Activated CD4-positive, alpha-beta T cell treated with anti-CD3 and anti-CD28 coated beads for 36 hours (primary cell): ENCODE measurements at regions not wholly inside any gene's neighbourhood (a gene's known extent, or its start where the extent isn't known, plus 50 kb on each side); places are given as distances from the start of the nearest gene placed in this dataset.
"Not testable (repeated sequence)": the region's sequence is repeated elsewhere in the genome, so short reads cannot be mapped to it uniquely, and the experiment has no call there.

Source experiments
- ATAC-seq: fragments of 200-7000 bp; cut with Tn5 transposase; one replicate; pipeline ENCODE4 v1.10.0; 2021; ENCODE audit warnings: mild to moderate bottlenecking, moderate library complexity
- CTCF ChIA-PET: fragments of 350-600 bp; sonication (Branson Sonifier 250); formaldehyde crosslinking; loops from one replicate; lab custom pipeline; 2021; ENCODE audit warnings: antibody characterized with exemption; lab: Charles Lee
- POLR2A ChIA-PET: fragments of 350-600 bp; sonication (Branson Sonifier 250); formaldehyde crosslinking; loops from one replicate; lab custom pipeline; 2021; ENCODE audit warnings: antibody characterized with exemption, inconsistent platforms; lab: Charles Lee
- DNase-seq: peaks from one replicate; pipeline ENCODE4 v3.0.0-alpha.2; 2020
- H3K27ac Mint-ChIP-seq: one replicate; pipeline ENCODE4 v1.8.0; 2021; ENCODE audit warnings: mixed read lengths
- H3K27me3 Mint-ChIP-seq: one replicate; pipeline ENCODE4 v1.8.0; 2021; ENCODE audit warnings: mixed read lengths
- H3K36me3 Mint-ChIP-seq: one replicate; pipeline ENCODE4 v1.8.0; 2021; ENCODE audit warnings: low read depth, mixed read lengths
- H3K4me1 Mint-ChIP-seq: one replicate; pipeline ENCODE4 v1.8.0; 2021; ENCODE audit warnings: mixed read lengths
- H3K4me3 Mint-ChIP-seq: one replicate; pipeline ENCODE4 v1.8.0; 2021; ENCODE audit warnings: mild to moderate bottlenecking, moderate library complexity, mixed read lengths
- H3K9me3 Mint-ChIP-seq: one replicate; pipeline ENCODE4 v1.8.0; 2021; ENCODE audit warnings: low read depth, mixed read lengths
- intact Hi-C, 2 experiments: fragments of 100-400 bp; cut with DNase I in 1 of 2; cut with micrococcal nuclease in 1 of 2; formaldehyde crosslinking; loops; one replicate each; pipeline versions ENCODE4 v1.14.2 to v1.15.1; 2022 to 2024; cut with DNase I, micrococcal nuclease

DNA sequence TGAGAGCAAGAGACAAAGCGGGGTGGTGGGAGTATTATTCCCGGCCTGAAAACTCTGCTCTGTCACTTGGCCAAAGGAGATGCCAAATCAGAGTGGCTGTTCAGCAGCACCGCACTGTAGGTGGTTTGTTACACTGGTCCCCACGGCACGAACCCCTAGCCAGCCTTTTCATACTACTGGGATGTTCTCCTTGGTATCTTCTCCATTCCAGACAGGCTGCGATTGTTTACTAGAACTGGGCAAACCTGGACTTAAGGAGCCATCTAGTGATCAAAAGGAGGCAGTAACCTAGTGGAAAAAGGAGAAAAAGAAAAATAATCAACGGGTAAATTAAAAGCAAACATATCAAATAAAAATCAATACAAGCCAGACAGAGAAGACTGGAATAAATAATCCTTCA is 58.9 kb upstream of the TMTC2 start:
- no peak overlapping the region for H3K4me3 Mint-ChIP-seq
- no peak for DNase-seq
- ChIA-PET CTCF (interaction anchor here (0.9 kb wide), 1 partner anchor 1878 kb away, joined by 4 read pairs; no protein-coding TSS in a partner anchor), POLR2A (no interaction called here)
- H3K36me3 Mint-ChIP-seq = no peaks in the 10 kb centered on the region
- no peaks in the 10 kb centered on the region for H3K9me3 Mint-ChIP-seq
- H3K4me1 Mint-ChIP-seq = no peaks in the 10 kb centered on the region
- intact Hi-C loops = no loop called here
- ATAC-seq = no peak
- H3K27ac Mint-ChIP-seq = no peak overlapping the region
- H3K27me3 Mint-ChIP-seq = no peaks in the 10 kb centered on the region

DNA sequence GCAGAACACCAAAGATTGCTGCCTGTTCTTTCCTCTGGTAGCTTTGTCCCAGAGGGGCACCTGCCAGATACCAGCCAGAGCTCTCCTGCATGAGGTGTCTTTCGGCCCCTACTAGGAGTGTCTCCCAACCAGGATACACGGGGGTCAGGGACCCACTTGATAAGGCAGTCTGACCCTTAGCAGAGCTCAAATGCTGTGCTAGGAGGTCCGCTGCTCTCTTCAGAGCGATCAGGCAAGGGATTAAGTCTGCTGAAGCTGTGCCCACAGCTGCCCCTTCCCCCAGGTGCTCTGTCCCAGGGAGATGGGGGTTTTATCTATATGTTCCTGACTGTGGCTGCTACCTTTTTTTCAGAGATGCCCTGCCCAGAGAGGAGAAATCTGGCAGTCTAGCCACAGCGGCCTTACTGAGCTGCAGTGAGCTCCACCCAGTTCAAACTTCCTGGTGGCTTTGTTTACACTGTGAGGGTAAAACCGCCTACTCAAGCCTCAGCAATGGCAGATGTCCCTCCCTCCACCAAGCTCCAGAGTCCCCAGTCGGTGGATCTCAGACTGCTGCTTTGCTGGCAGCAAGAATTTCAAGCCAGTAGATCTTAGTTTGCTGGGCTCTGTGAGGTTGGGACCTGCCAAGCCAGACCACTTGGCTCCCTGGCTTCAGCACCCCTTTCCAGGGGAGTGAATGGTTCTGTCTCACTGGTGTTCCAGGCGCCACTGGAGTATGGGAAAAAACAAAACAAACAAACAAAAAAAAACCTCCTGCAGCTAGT is 52.0 kb upstream of the TMTC2 start:
- ATAC-seq, intact Hi-C loops, POLR2A ChIA-PET, H3K36me3 Mint-ChIP-seq, H3K4me3 Mint-ChIP-seq, DNase-seq, H3K4me1 Mint-ChIP-seq, H3K27me3 Mint-ChIP-seq, CTCF ChIA-PET, H3K27ac Mint-ChIP-seq, H3K9me3 Mint-ChIP-seq: not testable (repeated sequence)

DNA sequence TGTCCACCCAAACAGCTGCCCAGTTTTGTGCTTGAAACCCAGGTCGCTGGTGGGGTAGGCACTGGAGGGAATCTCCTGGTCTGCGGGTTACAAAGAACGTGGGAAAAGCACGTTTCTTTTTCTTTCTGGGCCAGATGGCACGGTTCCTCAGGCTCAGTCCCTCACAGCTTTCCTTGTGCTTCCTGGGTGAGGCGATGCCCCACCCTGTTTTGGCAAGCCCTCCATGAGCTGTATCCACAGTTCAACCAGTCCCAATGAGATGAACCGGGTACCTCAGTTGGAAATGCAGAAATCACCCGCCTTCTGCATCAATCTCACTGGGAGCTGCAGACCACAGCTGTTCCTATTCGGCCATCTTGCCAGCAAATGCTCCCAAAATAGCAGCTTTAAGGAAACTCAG is 51.4 kb upstream of the TMTC2 start:
- Mint-ChIP-seq H3K9me3 (no peaks in the 10 kb centered on the region), H3K4me3 (no peak overlapping the region), H3K4me1 (no peaks in the 10 kb centered on the region), H3K36me3 (no peaks in the 10 kb centered on the region), H3K27ac (no peak overlapping the region), H3K27me3 (no peaks in the 10 kb centered on the region)
- DNase-seq = no peak
- CTCF ChIA-PET = no interaction called here
- intact Hi-C loops = no loop called here
- no peak for ATAC-seq
- POLR2A ChIA-PET = no interaction called here
